Ovary (tissue), 3 donors: ENCODE measurements at regions not wholly inside any gene's neighbourhood (a gene's known extent, or its start where the extent isn't known, plus 50 kb on each side); places are given as distances from the start of the nearest gene placed in this dataset.

Source experiments
- CTCF ChIP-seq, 3 donors: fragments of 450-650 bp in 2 of 3; fragments of 200-600 bp in 1 of 3; IDR thresholded peaks; one replicate each; pipeline versions ENCODE4 v1.5.1 to v1.8.0; 2016 to 2022; ENCODE audit warnings: antibody characterized with exemption in 3 of 3, mild to moderate bottlenecking in 1 of 3
- EP300 ChIP-seq: sonication (generic); formaldehyde crosslinking; IDR thresholded peaks from one replicate; pipeline ENCODE4 v1.6.1; 2017; ENCODE audit warnings: antibody characterized with exemption
- POLR2A ChIP-seq: fragments of 450-650 bp; IDR thresholded peaks from one replicate; pipeline ENCODE4 v1.6.1; 2017; ENCODE audit warnings: antibody characterized with exemption, mild to moderate bottlenecking, moderate library complexity
- donor health status: DM: no; HTN: no; CAD: no.

GRCh38 chr1:87898431-87898830 is 569.8 kb downstream of the LMO4 start:
- TF ChIP-seq CTCF (IDR thresholded peaks at IDR 0.05) (no peak), POLR2A (no peak), EP300 (no peak)
